NT2/D1 (cell line): ENCODE measurements at regions not wholly inside any gene's neighbourhood (a gene's known extent, or its start where the extent isn't known, plus 50 kb on each side); places are given as distances from the start of the nearest gene placed in this dataset.

ENCODE experiments used
- SUZ12 ChIP-seq: IDR thresholded peaks from 2 replicates; pipeline ENCODE4 v1.6.1; 2011; ENCODE audit not compliant: insufficient read length, insufficient read depth; ENCODE audit errors: extremely low read depth
- YY1 ChIP-seq: IDR thresholded peaks from 2 replicates; pipeline ENCODE4 v1.6.1; 2011; ENCODE audit not compliant: insufficient read length, insufficient read depth

DNA sequence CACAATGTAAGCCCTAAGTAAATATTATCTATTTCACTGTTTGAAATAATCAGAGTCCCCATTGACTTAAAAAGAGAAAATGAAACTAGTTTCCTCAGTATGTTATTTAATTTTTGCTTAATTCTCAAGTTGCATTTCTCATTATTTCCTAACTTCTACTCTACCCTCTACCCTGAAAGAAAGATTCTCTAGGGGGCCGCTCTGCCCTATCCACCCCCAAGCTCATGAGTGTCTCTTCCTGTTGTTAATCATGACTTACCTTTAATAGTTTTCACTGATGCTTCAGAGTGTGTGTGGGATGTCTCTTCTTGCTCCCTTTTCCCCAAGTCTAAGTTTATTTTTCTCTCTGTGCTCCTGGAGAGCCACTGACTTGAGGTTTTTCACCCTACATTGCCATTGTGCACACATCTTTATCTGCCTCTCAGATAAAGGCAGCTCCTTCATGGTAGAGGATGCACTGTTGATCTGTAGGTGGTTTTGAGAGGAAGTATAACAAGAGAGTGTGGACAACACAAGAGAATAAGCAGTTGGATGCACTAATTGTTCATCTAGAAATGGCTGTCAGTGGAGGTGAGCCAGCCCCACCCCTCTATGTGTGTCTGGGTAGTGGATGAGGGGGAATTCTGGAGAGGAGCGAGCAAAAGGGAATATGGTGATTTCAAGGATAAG lies 261.7 kb downstream of the CHRM3 start:
- TF ChIP-seq SUZ12 (no peak), YY1 (no peak)
